ENCODE measurements at regions not wholly inside any gene's neighbourhood (a gene's known extent, or its start where the extent isn't known, plus 50 kb on each side); places are given as distances from the start of the nearest gene placed in this dataset.

DNA sequence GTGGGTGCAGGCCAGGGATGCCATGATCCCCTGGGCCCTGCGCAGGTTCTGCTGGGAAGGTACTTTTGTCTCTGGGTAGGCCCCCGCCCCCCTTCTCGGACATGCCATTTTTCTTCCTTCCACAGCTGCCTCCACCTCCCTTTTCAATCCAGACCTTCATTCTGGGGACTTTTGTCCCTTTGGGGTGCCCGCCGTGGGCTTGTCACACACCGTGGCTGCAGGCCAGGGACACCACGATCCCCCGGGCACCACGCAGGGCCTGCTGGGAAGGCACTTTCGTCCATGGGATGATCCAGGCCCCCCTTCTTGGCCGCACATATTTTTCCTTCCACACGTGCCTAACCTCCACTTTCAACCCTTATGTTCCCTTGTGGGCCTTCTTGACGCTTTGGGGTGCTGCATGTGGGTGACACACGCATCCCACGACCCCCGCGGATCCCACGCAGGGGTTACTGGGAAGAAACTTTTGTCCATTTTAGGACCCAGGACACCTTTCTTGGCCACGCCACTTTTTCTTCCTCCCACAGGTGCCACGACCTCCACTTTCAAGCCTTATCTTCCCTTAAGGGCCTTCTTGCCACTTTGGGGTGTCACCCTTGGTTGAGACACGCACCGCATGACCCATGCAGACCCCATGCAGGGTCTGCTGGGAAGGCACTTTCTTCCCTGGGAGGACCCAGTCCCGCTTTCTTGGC, 272.5 kb downstream of the ALG10 start:
- TF ChIP-seq, protein P1, sequence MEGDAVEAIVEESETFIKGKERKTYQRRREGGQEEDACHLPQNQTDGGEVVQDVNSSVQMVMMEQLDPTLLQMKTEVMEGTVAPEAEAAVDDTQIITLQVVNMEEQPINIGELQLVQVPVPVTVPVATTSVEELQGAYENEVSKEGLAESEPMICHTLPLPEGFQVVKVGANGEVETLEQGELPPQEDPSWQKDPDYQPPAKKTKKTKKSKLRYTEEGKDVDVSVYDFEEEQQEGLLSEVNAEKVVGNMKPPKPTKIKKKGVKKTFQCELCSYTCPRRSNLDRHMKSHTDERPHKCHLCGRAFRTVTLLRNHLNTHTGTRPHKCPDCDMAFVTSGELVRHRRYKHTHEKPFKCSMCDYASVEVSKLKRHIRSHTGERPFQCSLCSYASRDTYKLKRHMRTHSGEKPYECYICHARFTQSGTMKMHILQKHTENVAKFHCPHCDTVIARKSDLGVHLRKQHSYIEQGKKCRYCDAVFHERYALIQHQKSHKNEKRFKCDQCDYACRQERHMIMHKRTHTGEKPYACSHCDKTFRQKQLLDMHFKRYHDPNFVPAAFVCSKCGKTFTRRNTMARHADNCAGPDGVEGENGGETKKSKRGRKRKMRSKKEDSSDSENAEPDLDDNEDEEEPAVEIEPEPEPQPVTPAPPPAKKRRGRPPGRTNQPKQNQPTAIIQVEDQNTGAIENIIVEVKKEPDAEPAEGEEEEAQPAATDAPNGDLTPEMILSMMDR (tag by site-specific recombination; IDR thresholded peaks at IDR 0.05): no peak
- no peak for TF ChIP-seq KLF16 (tag by site-specific recombination; IDR thresholded peaks at IDR 0.05)
- TF ChIP-seq, protein P2, sequence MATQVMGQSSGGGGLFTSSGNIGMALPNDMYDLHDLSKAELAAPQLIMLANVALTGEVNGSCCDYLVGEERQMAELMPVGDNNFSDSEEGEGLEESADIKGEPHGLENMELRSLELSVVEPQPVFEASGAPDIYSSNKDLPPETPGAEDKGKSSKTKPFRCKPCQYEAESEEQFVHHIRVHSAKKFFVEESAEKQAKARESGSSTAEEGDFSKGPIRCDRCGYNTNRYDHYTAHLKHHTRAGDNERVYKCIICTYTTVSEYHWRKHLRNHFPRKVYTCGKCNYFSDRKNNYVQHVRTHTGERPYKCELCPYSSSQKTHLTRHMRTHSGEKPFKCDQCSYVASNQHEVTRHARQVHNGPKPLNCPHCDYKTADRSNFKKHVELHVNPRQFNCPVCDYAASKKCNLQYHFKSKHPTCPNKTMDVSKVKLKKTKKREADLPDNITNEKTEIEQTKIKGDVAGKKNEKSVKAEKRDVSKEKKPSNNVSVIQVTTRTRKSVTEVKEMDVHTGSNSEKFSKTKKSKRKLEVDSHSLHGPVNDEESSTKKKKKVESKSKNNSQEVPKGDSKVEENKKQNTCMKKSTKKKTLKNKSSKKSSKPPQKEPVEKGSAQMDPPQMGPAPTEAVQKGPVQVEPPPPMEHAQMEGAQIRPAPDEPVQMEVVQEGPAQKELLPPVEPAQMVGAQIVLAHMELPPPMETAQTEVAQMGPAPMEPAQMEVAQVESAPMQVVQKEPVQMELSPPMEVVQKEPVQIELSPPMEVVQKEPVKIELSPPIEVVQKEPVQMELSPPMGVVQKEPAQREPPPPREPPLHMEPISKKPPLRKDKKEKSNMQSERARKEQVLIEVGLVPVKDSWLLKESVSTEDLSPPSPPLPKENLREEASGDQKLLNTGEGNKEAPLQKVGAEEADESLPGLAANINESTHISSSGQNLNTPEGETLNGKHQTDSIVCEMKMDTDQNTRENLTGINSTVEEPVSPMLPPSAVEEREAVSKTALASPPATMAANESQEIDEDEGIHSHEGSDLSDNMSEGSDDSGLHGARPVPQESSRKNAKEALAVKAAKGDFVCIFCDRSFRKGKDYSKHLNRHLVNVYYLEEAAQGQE (tag by site-specific recombination; IDR thresholded peaks at IDR 0.05): no peak
- TF ChIP-seq ZNF768 (tag by site-specific recombination; IDR thresholded peaks at IDR 0.05): no peak
- no peak for TF ChIP-seq ZFP37 (tag by site-specific recombination; IDR thresholded peaks at IDR 0.05)
- TF ChIP-seq, protein P3, sequence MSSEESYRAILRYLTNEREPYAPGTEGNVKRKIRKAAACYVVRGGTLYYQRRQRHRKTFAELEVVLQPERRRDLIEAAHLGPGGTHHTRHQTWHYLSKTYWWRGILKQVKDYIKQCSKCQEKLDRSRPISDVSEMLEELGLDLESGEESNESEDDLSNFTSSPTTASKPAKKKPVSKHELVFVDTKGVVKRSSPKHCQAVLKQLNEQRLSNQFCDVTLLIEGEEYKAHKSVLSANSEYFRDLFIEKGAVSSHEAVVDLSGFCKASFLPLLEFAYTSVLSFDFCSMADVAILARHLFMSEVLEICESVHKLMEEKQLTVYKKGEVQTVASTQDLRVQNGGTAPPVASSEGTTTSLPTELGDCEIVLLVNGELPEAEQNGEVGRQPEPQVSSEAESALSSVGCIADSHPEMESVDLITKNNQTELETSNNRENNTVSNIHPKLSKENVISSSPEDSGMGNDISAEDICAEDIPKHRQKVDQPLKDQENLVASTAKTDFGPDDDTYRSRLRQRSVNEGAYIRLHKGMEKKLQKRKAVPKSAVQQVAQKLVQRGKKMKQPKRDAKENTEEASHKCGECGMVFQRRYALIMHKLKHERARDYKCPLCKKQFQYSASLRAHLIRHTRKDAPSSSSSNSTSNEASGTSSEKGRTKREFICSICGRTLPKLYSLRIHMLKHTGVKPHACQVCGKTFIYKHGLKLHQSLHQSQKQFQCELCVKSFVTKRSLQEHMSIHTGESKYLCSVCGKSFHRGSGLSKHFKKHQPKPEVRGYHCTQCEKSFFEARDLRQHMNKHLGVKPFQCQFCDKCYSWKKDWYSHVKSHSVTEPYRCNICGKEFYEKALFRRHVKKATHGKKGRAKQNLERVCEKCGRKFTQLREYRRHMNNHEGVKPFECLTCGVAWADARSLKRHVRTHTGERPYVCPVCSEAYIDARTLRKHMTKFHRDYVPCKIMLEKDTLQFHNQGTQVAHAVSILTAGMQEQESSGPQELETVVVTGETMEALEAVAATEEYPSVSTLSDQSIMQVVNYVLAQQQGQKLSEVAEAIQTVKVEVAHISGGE (tag by site-specific recombination; conservative IDR thresholded peaks at IDR 0.05; ENCODE audit: low read depth): no peak
- TF ChIP-seq ZNF670 (tag by site-specific recombination; IDR thresholded peaks at IDR 0.05; ENCODE audit: low read depth): no peak
- TF ChIP-seq GLI4 (tag by site-specific recombination; IDR thresholded peaks at IDR 0.05): no peak
- TF ChIP-seq, protein P4, sequence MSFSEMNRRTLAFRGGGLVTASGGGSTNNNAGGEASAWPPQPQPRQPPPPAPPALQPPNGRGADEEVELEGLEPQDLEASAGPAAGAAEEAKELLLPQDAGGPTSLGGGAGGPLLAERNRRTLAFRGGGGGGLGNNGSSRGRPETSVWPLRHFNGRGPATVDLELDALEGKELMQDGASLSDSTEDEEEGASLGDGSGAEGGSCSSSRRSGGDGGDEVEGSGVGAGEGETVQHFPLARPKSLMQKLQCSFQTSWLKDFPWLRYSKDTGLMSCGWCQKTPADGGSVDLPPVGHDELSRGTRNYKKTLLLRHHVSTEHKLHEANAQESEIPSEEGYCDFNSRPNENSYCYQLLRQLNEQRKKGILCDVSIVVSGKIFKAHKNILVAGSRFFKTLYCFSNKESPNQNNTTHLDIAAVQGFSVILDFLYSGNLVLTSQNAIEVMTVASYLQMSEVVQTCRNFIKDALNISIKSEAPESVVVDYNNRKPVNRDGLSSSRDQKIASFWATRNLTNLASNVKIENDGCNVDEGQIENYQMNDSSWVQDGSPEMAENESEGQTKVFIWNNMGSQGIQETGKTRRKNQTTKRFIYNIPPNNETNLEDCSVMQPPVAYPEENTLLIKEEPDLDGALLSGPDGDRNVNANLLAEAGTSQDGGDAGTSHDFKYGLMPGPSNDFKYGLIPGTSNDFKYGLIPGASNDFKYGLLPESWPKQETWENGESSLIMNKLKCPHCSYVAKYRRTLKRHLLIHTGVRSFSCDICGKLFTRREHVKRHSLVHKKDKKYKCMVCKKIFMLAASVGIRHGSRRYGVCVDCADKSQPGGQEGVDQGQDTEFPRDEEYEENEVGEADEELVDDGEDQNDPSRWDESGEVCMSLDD (tag by site-specific recombination; IDR thresholded peaks at IDR 0.05): no peak
